Left lung (tissue), 4 donors: ENCODE measurements at regions not wholly inside any gene's neighbourhood (a gene's known extent, or its start where the extent isn't known, plus 50 kb on each side); places are given as distances from the start of the nearest gene placed in this dataset.

Experiments
- ATAC-seq: fragments of 200-7000 bp; cut with Tn5 transposase; one replicate; pipeline ENCODE4 v1.9.1; 2020; ENCODE audit warnings: moderate library complexity
- DNase-seq, 4 donors: peaks; one replicate each; pipeline ENCODE4 v3.0.0-alpha.2; 2013 to 2020
- H3K27ac ChIP-seq, 2 donors: fragments of 200-600 bp; sonication (generic) in 1 of 2; one replicate each; pipeline versions ENCODE4 v1.5.0 to v1.8.0; 2020 to 2021
- H3K27me3 ChIP-seq, 2 donors: fragments of 200-600 bp; sonication (generic) in 1 of 2; one replicate each; pipeline versions ENCODE4 v1.5.0 to v1.8.0; 2020 to 2021
- H3K36me3 ChIP-seq, 2 donors: fragments of 200-600 bp; sonication (generic) in 1 of 2; one replicate each; pipeline versions ENCODE4 v1.5.0 to v1.8.0; 2020 to 2021
- H3K4me1 ChIP-seq, 2 donors: fragments of 200-600 bp; one replicate each; pipeline ENCODE4 v1.8.0; 2021
- H3K4me3 ChIP-seq, 2 donors: fragments of 200-600 bp; sonication (generic) in 1 of 2; one replicate each; pipeline versions ENCODE4 v1.5.0 to v1.8.0; 2020 to 2021; ENCODE audit warnings: mild to moderate bottlenecking in 1 of 2
- H3K9me3 ChIP-seq, 2 donors: fragments of 200-600 bp; sonication (generic) in 1 of 2; one replicate each; pipeline versions ENCODE4 v1.5.0 to v1.8.0; 2020 to 2021
- CTCF ChIP-seq, 2 donors: fragments of 200-600 bp; sonication (generic) in 1 of 2; IDR thresholded peaks; one replicate each; pipeline versions ENCODE4 v1.5.0 to v1.8.0; 2021; ENCODE audit warnings: antibody characterized with exemption in 2 of 2
- intact Hi-C, 2 donors: fragments of 100-400 bp; cut with DNase I; formaldehyde crosslinking; loops; one replicate each; pipeline versions ENCODE4 v1.11.2 to v1.14.2; 2022
- donor health status: DM: no; HTN: yes; CAD: no.
- donor health status: DM: no; HTN: no; CAD: no.

- Histone ChIP-seq H3K4me1 (no peaks in the 10 kb centered on the region), H3K9me3 (no peaks in the 10 kb centered on the region), H3K4me3 (no peak overlapping the region), H3K27me3 (peaks cover 4 to 48% of the 10 kb centered on the region in 2 donors), H3K27ac (no peak overlapping the region), H3K36me3 (no peaks in the 10 kb centered on the region)
- ATAC-seq (no peak), DNase-seq (no peak)
- TF ChIP-seq CTCF (IDR thresholded peaks at IDR 0.05) = no peak
- intact Hi-C loops = no loop called here
Observed at GRCh38 chr5:174210596-174211276, 165.2 kb downstream of the NSG2 start.

- no peak overlapping the region for H3K4me3 ChIP-seq
- peaks cover 4 to 48% of the 10 kb centered on the region in 2 donors for H3K27me3 ChIP-seq
- no peak for TF ChIP-seq CTCF (IDR thresholded peaks at IDR 0.05)
- H3K9me3 ChIP-seq = no peaks in the 10 kb centered on the region
- ATAC-seq (no peak), DNase-seq (no peak)
- H3K4me1 ChIP-seq = no peaks in the 10 kb centered on the region
- intact Hi-C loops = no loop called here
- no peaks in the 10 kb centered on the region for H3K36me3 ChIP-seq
- no peak overlapping the region for H3K27ac ChIP-seq
Observed at GRCh38 chr5:174211277-174211626, 165.7 kb downstream of the NSG2 start.

GRCh38 chr5:174217527-174217926 lies 172.0 kb downstream of the NSG2 start:
- H3K36me3 ChIP-seq = no peaks in the 10 kb centered on the region
- DNase-seq (no peak), ATAC-seq (no peak)
- intact Hi-C loops = no loop called here
- peaks cover 0 to 11% of the 10 kb centered on the region in 2 donors for H3K9me3 ChIP-seq
- no peaks in the 10 kb centered on the region for H3K4me1 ChIP-seq
- no peak overlapping the region for H3K4me3 ChIP-seq
- H3K27ac ChIP-seq = no peak overlapping the region
- H3K27me3 ChIP-seq = peaks cover 0 to 16% of the 10 kb centered on the region in 2 donors
- TF ChIP-seq CTCF (IDR thresholded peaks at IDR 0.05) = no peak

GRCh38 chr5:174218162-174218561 lies 172.7 kb downstream of the NSG2 start:
- Histone ChIP-seq H3K27me3 (peaks cover 0 to 16% of the 10 kb centered on the region in 2 donors), H3K9me3 (peaks cover 0 to 11% of the 10 kb centered on the region in 2 donors), H3K27ac (no peak overlapping the region), H3K36me3 (no peaks in the 10 kb centered on the region), H3K4me3 (no peak overlapping the region), H3K4me1 (no peaks in the 10 kb centered on the region)
- intact Hi-C loops = no loop called here
- ATAC-seq (no peak), DNase-seq (no peak)
- no peak for TF ChIP-seq CTCF (IDR thresholded peaks at IDR 0.05)

GRCh38 chr5:174220417-174220816 lies 174.9 kb downstream of the NSG2 start:
- intact Hi-C loops = no loop called here
- Histone ChIP-seq H3K27me3 (peaks cover 0 to 6% of the 10 kb centered on the region in 2 donors), H3K4me3 (no peak overlapping the region), H3K27ac (no peak overlapping the region), H3K4me1 (no peaks in the 10 kb centered on the region), H3K36me3 (no peaks in the 10 kb centered on the region), H3K9me3 (peaks cover 0 to 11% of the 10 kb centered on the region in 2 donors)
- no peak for ATAC-seq
- DNase-seq = no peak
- TF ChIP-seq CTCF (IDR thresholded peaks at IDR 0.05) = no peak
